ENCODE measurements at regions not wholly inside any gene's neighbourhood (a gene's known extent, or its start where the extent isn't known, plus 50 kb on each side); places are given as distances from the start of the nearest gene placed in this dataset.

DNA sequence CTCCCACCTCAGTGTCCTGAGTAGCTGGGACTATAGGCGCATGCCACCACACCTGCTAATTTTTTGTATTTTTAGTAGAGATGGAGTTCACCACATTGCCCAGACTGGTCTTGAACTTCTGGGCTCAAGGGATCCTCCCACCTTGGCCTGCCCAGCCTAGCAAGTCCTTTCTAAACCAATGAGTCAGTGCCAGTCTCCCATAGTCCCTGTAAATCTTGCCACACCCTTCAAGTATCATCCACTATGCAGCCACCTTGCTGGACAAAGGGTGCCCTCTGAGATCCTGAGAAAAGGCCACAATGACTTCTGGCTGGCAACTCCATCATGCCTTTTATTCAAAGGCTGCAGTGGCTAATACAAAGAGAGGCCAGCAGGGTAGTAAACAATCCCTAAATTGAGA, 184.0 kb downstream of the ABHD5 start:
- TF ChIP-seq POLR2AphosphoS5 (IDR thresholded peaks at IDR 0.05; ENCODE audit: low read depth), result no peak
- no peak for TF ChIP-seq CTCF (IDR thresholded peaks at IDR 0.05; ENCODE audit: insufficient read depth, low read length)

Measured in HL-60 (cell line).